Uterus (tissue), 2 donors: ENCODE measurements at regions not wholly inside any gene's neighbourhood (a gene's known extent, or its start where the extent isn't known, plus 50 kb on each side); places are given as distances from the start of the nearest gene placed in this dataset.

ENCODE experiments used
- CTCF ChIP-seq, 4 experiments: fragments of 200-600 bp in 2 of 4; fragments of 450-650 bp in 2 of 4; sonication (generic) in 2 of 4; IDR thresholded peaks; one replicate each; pipeline ENCODE4 v1.5.1; 2016 to 2019; ENCODE audit warnings: antibody characterized with exemption in 4 of 4, mild to moderate bottlenecking in 2 of 4, moderate library complexity in 1 of 4
- POLR2A ChIP-seq, 2 donors: fragments of 450-650 bp; IDR thresholded peaks; one replicate each; pipeline ENCODE4 v1.6.1; 2016; ENCODE audit warnings: antibody characterized with exemption in 2 of 2, mild to moderate bottlenecking in 1 of 2, moderate library complexity in 1 of 2

- TF ChIP-seq CTCF (IDR thresholded peaks at IDR 0.05) (no peak), POLR2A (IDR thresholded peaks at IDR 0.05) (no peak)
Measured at GRCh38 chr12:34233618-34234017, 211.3 kb downstream of the ALG10 start.
